H9 (cell line): ENCODE measurements at regions not wholly inside any gene's neighbourhood (a gene's known extent, or its start where the extent isn't known, plus 50 kb on each side); places are given as distances from the start of the nearest gene placed in this dataset.

Experiments
- DNase-seq: peaks from one replicate; pipeline ENCODE4 v3.0.0-alpha.2; 2017
- H2AFZ ChIP-seq: one replicate; pipeline ENCODE4 v1.6.1; 2013; ENCODE audit warnings: mild to moderate bottlenecking, low read length, control low read depth, moderate library complexity
- H2AK5ac ChIP-seq: 2 replicates; pipeline ENCODE4 v1.6.1; 2013; ENCODE audit warnings: low read length, control low read depth, mixed read lengths; ENCODE audit not compliant: insufficient read length
- H2BK120ac ChIP-seq: one replicate; pipeline ENCODE4 v1.6.1; 2013; ENCODE audit warnings: low read depth, mild to moderate bottlenecking, low read length, control low read depth, inconsistent platforms; ENCODE audit not compliant: poor library complexity, severe bottlenecking
- H2BK12ac ChIP-seq: 2 replicates; pipeline ENCODE4 v1.6.1; 2013; ENCODE audit warnings: low read length, control low read depth, mixed read lengths, low read depth; ENCODE audit not compliant: insufficient read length
- H2BK15ac ChIP-seq: 2 replicates; pipeline ENCODE4 v1.6.1; 2013; ENCODE audit warnings: low read depth, low read length, control low read depth
- H2BK20ac ChIP-seq: one replicate; pipeline ENCODE4 v1.6.1; 2013; ENCODE audit warnings: low read depth, mild to moderate bottlenecking, low read length, control low read depth, inconsistent platforms; ENCODE audit not compliant: poor library complexity, severe bottlenecking
- H2BK5ac ChIP-seq: 2 replicates; pipeline ENCODE4 v1.6.1; 2013; ENCODE audit warnings: low read length, control low read depth, mixed read lengths; ENCODE audit not compliant: insufficient read length
- H3K14ac ChIP-seq: 2 replicates; pipeline ENCODE4 v1.6.1; 2013; ENCODE audit warnings: low read length, control low read depth; ENCODE audit not compliant: insufficient read depth
- H3K18ac ChIP-seq: 2 replicates; pipeline ENCODE4 v1.6.1; 2013; ENCODE audit warnings: low read depth, mild to moderate bottlenecking, mixed read lengths, low read length, control low read depth; ENCODE audit not compliant: insufficient read length
- H3K23ac ChIP-seq: 2 replicates; pipeline ENCODE4 v1.6.1; 2013; ENCODE audit warnings: low read length, control low read depth, mixed read lengths, low read depth; ENCODE audit not compliant: insufficient read length
- H3K23me2 ChIP-seq: 2 replicates; pipeline ENCODE4 v1.6.1; 2013; ENCODE audit warnings: low read depth, mild to moderate bottlenecking, mixed read lengths, low read length, control low read depth; ENCODE audit not compliant: insufficient read length, poor library complexity, severe bottlenecking
- H3K27ac ChIP-seq: 2 replicates; pipeline ENCODE4 v1.5.1; 2013; ENCODE audit warnings: low read length, control low read depth, mixed read lengths, low read depth; ENCODE audit not compliant: insufficient read length
- H3K27me3 ChIP-seq: 2 replicates; pipeline ENCODE4 v1.6.1; 2013; ENCODE audit warnings: low read length, control low read depth, inconsistent platforms; ENCODE audit not compliant: insufficient read depth
- H3K4ac ChIP-seq: 2 replicates; pipeline ENCODE4 v1.6.1; 2013; ENCODE audit warnings: low read depth, mild to moderate bottlenecking, control low read depth, inconsistent platforms, low read length, moderate library complexity
- H3K4me1 ChIP-seq: 2 replicates; pipeline ENCODE4 v1.6.1; 2013; ENCODE audit warnings: low read length, control low read depth, inconsistent platforms; ENCODE audit not compliant: insufficient read depth
- H3K4me2 ChIP-seq: 2 replicates; pipeline ENCODE4 v1.6.1; 2013; ENCODE audit warnings: low read length, control low read depth, mixed read lengths; ENCODE audit not compliant: insufficient read length, insufficient read depth
- H3K56ac ChIP-seq: 2 replicates; pipeline ENCODE4 v1.6.1; 2013; ENCODE audit warnings: low read depth, mild to moderate bottlenecking, mixed read lengths, low read length, control low read depth; ENCODE audit not compliant: insufficient read length
- H3K79me1 ChIP-seq: 2 replicates; pipeline ENCODE4 v1.6.1; 2013; ENCODE audit warnings: low read depth, mild to moderate bottlenecking, moderate library complexity, low read length, control low read depth, inconsistent platforms; ENCODE audit not compliant: insufficient read depth, poor library complexity, severe bottlenecking
- H3K79me2 ChIP-seq: 2 replicates; pipeline ENCODE4 v1.6.1; 2013; ENCODE audit warnings: low read length, control low read depth, inconsistent platforms; ENCODE audit not compliant: insufficient read depth
- H3K9ac ChIP-seq: 2 replicates; pipeline ENCODE4 v1.6.1; 2013; ENCODE audit warnings: low read length, control low read depth, mixed read lengths; ENCODE audit not compliant: insufficient read length; ENCODE audit errors: extremely low read depth
- H3K9me3 ChIP-seq: one replicate; pipeline ENCODE4 v1.6.1; 2013; ENCODE audit warnings: low read depth, low read length, inconsistent platforms; ENCODE audit not compliant: control insufficient read depth
- H3T11ph ChIP-seq: one replicate; pipeline ENCODE4 v1.6.1; 2013; ENCODE audit warnings: mild to moderate bottlenecking, low read length, control low read depth, inconsistent platforms
- H4K20me1 ChIP-seq: one replicate; pipeline ENCODE4 v1.6.1; 2013; ENCODE audit not compliant: control insufficient read depth, insufficient read length, insufficient read depth
- H4K5ac ChIP-seq: 2 replicates; pipeline ENCODE4 v1.6.1; 2013; ENCODE audit warnings: low read depth, mild to moderate bottlenecking, mixed read lengths, low read length, control low read depth; ENCODE audit not compliant: insufficient read length
- H4K8ac ChIP-seq: replicated peaks from 2 replicates; pipeline ENCODE4 v1.6.1; 2013; ENCODE audit warnings: low read length, control low read depth, mixed read lengths, low read depth; ENCODE audit not compliant: insufficient read length
- H4K91ac ChIP-seq: 2 replicates; pipeline ENCODE4 v1.6.1; 2013; ENCODE audit warnings: low read depth, mild to moderate bottlenecking, moderate library complexity, mixed read lengths, low read length, control low read depth; ENCODE audit not compliant: insufficient read length
- H3K27ac Mint-ChIP-seq, 3 experiments: 2 replicates in 2 of 3; 3 replicates in 1 of 3; pipeline ENCODE4 v1.8.0; 2020 to 2021; ENCODE audit warnings: mixed read lengths in 3 of 3, mild to moderate bottlenecking in 1 of 3, moderate library complexity in 1 of 3
- H3K27me3 Mint-ChIP-seq: 2 replicates; pipeline ENCODE4 v1.8.0; 2021; ENCODE audit warnings: low read depth, mild to moderate bottlenecking, moderate library complexity, mixed read lengths
- H3K36me3 Mint-ChIP-seq, 3 experiments: 2 replicates in 2 of 3; 3 replicates in 1 of 3; pipeline ENCODE4 v1.8.0; 2020 to 2021; ENCODE audit warnings: low read depth in 3 of 3, mixed read lengths in 3 of 3; ENCODE audit not compliant: insufficient read depth in 1 of 3
- H3K4me1 Mint-ChIP-seq, 2 experiments: 2 replicates each; pipeline ENCODE4 v1.8.0; 2020; ENCODE audit warnings: mixed read lengths in 2 of 2
- H3K4me3 Mint-ChIP-seq, 2 experiments: 2 replicates in 1 of 2; 3 replicates in 1 of 2; pipeline ENCODE4 v1.8.0; 2020 to 2021; ENCODE audit warnings: mild to moderate bottlenecking in 2 of 2, mixed read lengths in 2 of 2, moderate library complexity in 1 of 2
- H3K9me3 Mint-ChIP-seq, 2 experiments: 2 replicates in 1 of 2; 3 replicates in 1 of 2; pipeline ENCODE4 v1.8.0; 2020; ENCODE audit warnings: mild to moderate bottlenecking in 2 of 2, mixed read lengths in 2 of 2, moderate library complexity in 1 of 2
- CTCF ChIP-seq: fragments of 200-600 bp; sonication (generic); conservative IDR thresholded peaks from 3 replicates; pipeline ENCODE4 v1.8.0; 2021; ENCODE audit warnings: antibody characterized with exemption, mild to moderate bottlenecking
- WGBS: extraction: QIAGEN DNeasy Blood & Tissue Kit; methylation state at CpG from one replicate; pipeline ENCODE4 v1.1.7; 2013; ENCODE audit warnings: missing lambda C conversion rate, low lambda C conversion rate, mixed read lengths; ENCODE audit not compliant: insufficient read length; ENCODE audit errors: extremely low coverage; 5-methylcytosine and 5-hydroxymethylcytosine counted together

DNA sequence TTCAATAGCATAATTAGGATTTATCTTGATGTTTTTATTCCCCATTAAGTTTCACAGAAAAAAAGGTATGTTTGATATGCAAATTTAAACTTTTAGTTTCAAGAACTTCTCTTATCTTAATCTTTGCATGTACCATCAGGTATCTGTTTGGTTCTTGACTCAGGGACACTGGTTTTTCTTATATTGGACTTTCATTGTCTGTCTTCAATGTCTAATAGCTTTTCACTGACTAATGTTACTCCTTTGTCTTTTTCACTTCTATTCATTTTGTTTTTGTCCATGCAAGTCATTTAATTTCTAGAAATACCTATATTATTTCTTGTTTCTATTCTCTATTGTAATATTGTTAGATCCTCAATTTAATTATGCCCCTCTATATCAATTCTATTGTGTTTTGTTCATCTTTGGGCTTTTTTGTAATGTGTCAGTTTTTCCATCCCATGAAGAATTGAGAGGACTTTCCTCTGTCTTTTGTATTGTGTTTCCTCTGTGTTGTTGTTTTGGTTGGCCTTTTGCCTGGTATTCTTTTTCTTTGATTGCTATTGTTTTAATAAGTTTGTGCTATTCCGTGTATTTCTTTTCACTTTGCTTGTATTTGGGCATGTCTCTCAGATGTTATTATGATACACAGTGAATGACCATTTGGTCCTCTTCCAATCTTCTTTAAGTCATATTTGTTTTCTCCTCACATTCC is 58.3 kb upstream of the ANKRD10 start:
- Histone ChIP-seq H3K56ac (no peak overlapping the region), H3K27me3 (no peaks in the 10 kb centered on the region), H2BK20ac (no peak overlapping the region), H3K23me2 (no peaks in the 10 kb centered on the region), H3K18ac (no peak overlapping the region), H3K79me2 (no peaks in the 10 kb centered on the region), H3K4ac (no peak overlapping the region), H2AK5ac (no peak overlapping the region), H3K27ac (no peak overlapping the region), H4K5ac (no peak overlapping the region), H3K9me3 (no peaks in the 10 kb centered on the region), H3K14ac (no peak overlapping the region), H3T11ph (no peak overlapping the region), H3K4me1 (no peaks in the 10 kb centered on the region), H3K23ac (no peak overlapping the region), H2BK120ac (no peak overlapping the region), H4K8ac (no peak overlapping the region), H2BK15ac (no peak overlapping the region), H2BK5ac (no peak overlapping the region), H3K79me1 (no peaks in the 10 kb centered on the region), H2AFZ (no peak overlapping the region), H3K4me2 (no peak overlapping the region), H4K20me1 (no peaks in the 10 kb centered on the region), H2BK12ac (no peak overlapping the region), H4K91ac (no peak overlapping the region), H3K9ac (no peak overlapping the region)
- Mint-ChIP-seq H3K4me1 (no peaks in the 10 kb centered on the region), H3K9me3 (peaks cover 3 to 13% of the 10 kb centered on the region in 2 experiments; a peak in 4 of 5 replicates), H3K27ac (no peak overlapping the region), H3K27me3 (peaks cover 3% of the 10 kb centered on the region; the same call in 1 of the 2 replicates), H3K36me3 (no peaks in the 10 kb centered on the region), H3K4me3 (no peak overlapping the region)
- no peak for DNase-seq
- no peak for TF ChIP-seq CTCF
- no CpG with 5 or more reads among the region's 1 CpG for whole genome bisulfite sequencing
